ENCODE measurements at regions not wholly inside any gene's neighbourhood (a gene's known extent, or its start where the extent isn't known, plus 50 kb on each side); places are given as distances from the start of the nearest gene placed in this dataset.

DNA sequence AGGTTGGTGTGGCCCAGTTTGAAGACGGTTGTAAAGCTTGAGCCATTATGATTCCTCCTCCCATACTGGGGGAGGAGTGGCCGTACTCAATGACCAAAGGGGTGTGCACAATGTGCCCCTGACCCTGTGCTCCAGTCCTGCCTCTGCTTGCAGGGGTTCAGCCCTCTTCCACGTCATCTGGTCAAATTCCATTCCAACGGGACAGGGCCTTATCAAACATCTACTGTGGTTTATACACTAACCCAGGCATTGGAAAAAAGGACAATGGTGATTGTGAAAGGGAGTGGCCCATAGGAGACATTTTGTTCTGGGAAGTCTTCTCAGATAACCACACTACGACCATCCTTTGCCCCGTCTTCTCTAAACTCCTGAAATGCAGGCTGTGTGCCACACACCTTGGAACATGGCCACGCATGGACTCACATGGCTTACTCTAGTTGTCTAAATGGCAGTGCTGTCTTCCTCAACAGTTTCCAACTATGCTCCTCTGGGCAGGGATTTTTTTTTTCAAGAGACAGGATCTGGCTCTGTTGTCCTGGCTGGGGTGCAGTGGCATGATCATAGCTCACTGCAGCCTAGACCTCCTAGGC lies 103.0 kb downstream of the JCAD start:
- no peak overlapping the region for H2AFZ ChIP-seq (ENCODE audit: low read depth)
- POLR2A ChIA-PET: no interaction called here
- no peaks in the 10 kb centered on the region for H3K9me3 ChIP-seq
- H3K4me2 ChIP-seq: no peak overlapping the region
- no peak for DNase-seq
- no peaks in the 10 kb centered on the region for H4K20me1 ChIP-seq (ENCODE audit: insufficient read depth)
- H3K27ac ChIP-seq (ENCODE audit: low read depth in 2 of 2, low read length in 1 of 2): no peak overlapping the region
- no peaks in the 10 kb centered on the region for H3K36me3 ChIP-seq (replicated peaks in 1 of 2; ENCODE audit: control insufficient read depth in 1 of 2, insufficient read depth in 2 of 2, low read length in 1 of 2)
- TF ChIP-seq NRF1 (IDR thresholded peaks at IDR 0.05; ENCODE audit: low read depth, low read length) (no peak), RAD21 (IDR thresholded peaks at IDR 0.05; ENCODE audit: low read length) (no peak), MXI1 (IDR thresholded peaks at IDR 0.05; ENCODE audit: low read depth, low read length) (no peak), JUND (IDR thresholded peaks at IDR 0.05) (no peak), EP300 (IDR thresholded peaks at IDR 0.05; ENCODE audit: borderline replicate concordance in 1 of 2, low read depth in 1 of 2, low read length in 1 of 2) (no peak), GABPA (IDR thresholded peaks at IDR 0.05; ENCODE audit: low read depth) (no peak), IRF3 (IDR thresholded peaks at IDR 0.05; ENCODE audit: low read depth, low read length) (no peak), RFX5 (IDR thresholded peaks at IDR 0.05; ENCODE audit: low read length) (no peak), CHD2 (IDR thresholded peaks at IDR 0.05; ENCODE audit: low read length, partially characterized antibody) (no peak), MEF2A (IDR thresholded peaks at IDR 0.05; ENCODE audit: borderline replicate concordance, low read depth) (no peak), NFIC (IDR thresholded peaks at IDR 0.05; ENCODE audit: borderline replicate concordance) (no peak)
- no peak overlapping the region for H3K4me3 ChIP-seq (ENCODE audit: low read depth in 2 of 2, low read length in 1 of 2)
- H3K4me1 ChIP-seq (ENCODE audit: control insufficient read depth in 1 of 2, insufficient read depth in 2 of 2, low read depth in 1 of 2, low read length in 1 of 2): peaks cover 5 to 8% of the 10 kb centered on the region in 2 experiments; a peak in 2 of 4 replicates
- H3F3A ChIP-seq (replicated peaks; ENCODE audit: insufficient read depth): no peaks in the 10 kb centered on the region
- CTCF ChIA-PET: no interaction called here
- no peak overlapping the region for H3K9ac ChIP-seq
- H3K79me2 ChIP-seq (ENCODE audit: insufficient read depth): no peaks in the 10 kb centered on the region
- no peaks in the 10 kb centered on the region for H3K27me3 ChIP-seq (ENCODE audit: insufficient read depth)
- WGBS (ENCODE audit: low lambda C conversion rate): 90% methylated on average over 7 of the region's 7 CpGs
- no peaks in the 10 kb centered on the region for H3K9me2 ChIP-seq

GRCh38 chr10:29955329-29955935 lies 104.0 kb downstream of the JCAD start:
- H3F3A ChIP-seq (replicated peaks; ENCODE audit: insufficient read depth): peaks cover 10% of the 10 kb centered on the region
- no peaks in the 10 kb centered on the region for H3K9me3 ChIP-seq
- TF ChIP-seq FOXJ3 (CRISPR knock-in tag; IDR thresholded peaks at IDR 0.05): no peak
- TF ChIP-seq NRF1 (IDR thresholded peaks at IDR 0.05; ENCODE audit: low read depth, low read length): no peak
- TF ChIP-seq IRF3 (IDR thresholded peaks at IDR 0.05; ENCODE audit: low read depth, low read length): no peak
- no peak for TF ChIP-seq FOXM1 (IDR thresholded peaks at IDR 0.05; ENCODE audit: low read depth)
- no peak for TF ChIP-seq REST (IDR thresholded peaks at IDR 0.05; ENCODE audit: low read depth, low read length)
- TF ChIP-seq YY1 (IDR thresholded peaks at IDR 0.05; ENCODE audit: low read depth): no peak
- TF ChIP-seq EP300 (IDR thresholded peaks at IDR 0.05; ENCODE audit: borderline replicate concordance in 1 of 2, low read depth in 1 of 2, low read length in 1 of 2): no peak
- TF ChIP-seq RXRA (IDR thresholded peaks at IDR 0.05; ENCODE audit: borderline replicate concordance, low read depth): no peak
- TF ChIP-seq SIN3A (IDR thresholded peaks at IDR 0.05; ENCODE audit: borderline replicate concordance, low read depth, low read length): no peak
- no peak for TF ChIP-seq MXI1 (IDR thresholded peaks at IDR 0.05; ENCODE audit: low read depth, low read length)
- no peak for TF ChIP-seq CHD2 (IDR thresholded peaks at IDR 0.05; ENCODE audit: low read length, partially characterized antibody)
- TF ChIP-seq, protein P1, sequence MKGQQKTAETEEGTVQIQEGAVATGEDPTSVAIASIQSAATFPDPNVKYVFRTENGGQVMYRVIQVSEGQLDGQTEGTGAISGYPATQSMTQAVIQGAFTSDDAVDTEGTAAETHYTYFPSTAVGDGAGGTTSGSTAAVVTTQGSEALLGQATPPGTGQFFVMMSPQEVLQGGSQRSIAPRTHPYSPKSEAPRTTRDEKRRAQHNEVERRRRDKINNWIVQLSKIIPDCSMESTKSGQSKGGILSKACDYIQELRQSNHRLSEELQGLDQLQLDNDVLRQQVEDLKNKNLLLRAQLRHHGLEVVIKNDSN (IDR thresholded peaks at IDR 0.05; ENCODE audit: borderline replicate concordance, low read depth): no peak
- TF ChIP-seq JUND (IDR thresholded peaks at IDR 0.05): no peak
- TF ChIP-seq RAD21 (IDR thresholded peaks at IDR 0.05; ENCODE audit: low read length): no peak
- TF ChIP-seq GATA2 (CRISPR knock-in tag; IDR thresholded peaks at IDR 0.05): no peak
- TF ChIP-seq GABPA (IDR thresholded peaks at IDR 0.05; ENCODE audit: low read depth): no peak
- H3K36me3 ChIP-seq (replicated peaks in 1 of 2; ENCODE audit: control insufficient read depth in 1 of 2, insufficient read depth in 2 of 2, low read length in 1 of 2): no peaks in the 10 kb centered on the region
- no peaks in the 10 kb centered on the region for H3K27me3 ChIP-seq (ENCODE audit: insufficient read depth)
- CTCF ChIA-PET: no interaction called here
- no peak overlapping the region for H2AFZ ChIP-seq (ENCODE audit: low read depth)
- DNase-seq: no peak
- no peaks in the 10 kb centered on the region for H3K9me2 ChIP-seq
- no peak overlapping the region for H3K4me2 ChIP-seq
- H3K79me2 ChIP-seq (ENCODE audit: insufficient read depth): no peaks in the 10 kb centered on the region
- H3K4me1 ChIP-seq (ENCODE audit: control insufficient read depth in 1 of 2, insufficient read depth in 2 of 2, low read depth in 1 of 2, low read length in 1 of 2): peaks cover 9 to 14% of the 10 kb centered on the region in 2 experiments; a peak in 3 of 4 replicates
- 86% methylated on average over 4 of the region's 4 CpGs for WGBS (ENCODE audit: low lambda C conversion rate)
- POLR2A ChIA-PET: no interaction called here
- no peaks in the 10 kb centered on the region for H4K20me1 ChIP-seq (ENCODE audit: insufficient read depth)
- H3K9ac ChIP-seq: no peak overlapping the region
- no peak overlapping the region for H3K27ac ChIP-seq (ENCODE audit: low read depth in 2 of 2, low read length in 1 of 2)
- H3K4me3 ChIP-seq (ENCODE audit: low read depth in 2 of 2, low read length in 1 of 2): no peak overlapping the region

Data from SK-N-SH (cell line).